COLO829 (cell line): ENCODE measurements at regions not wholly inside any gene's neighbourhood (a gene's known extent, or its start where the extent isn't known, plus 50 kb on each side); places are given as distances from the start of the nearest gene placed in this dataset.

ENCODE experiments used
- DNase-seq: peaks from one replicate; pipeline ENCODE4 v3.0.0; 2012; ENCODE audit warnings: low spot score

GRCh38 chr1:83813576-83813975 lies 185.4 kb downstream of the TTLL7 start:
- DNase-seq, result no peak

- no peak for DNase-seq
Observed at GRCh38 chr1:83810144-83810543, 188.8 kb downstream of the TTLL7 start.

GRCh38 chr1:83808536-83808935 lies 190.4 kb downstream of the TTLL7 start:
- DNase-seq, result no peak

- DNase-seq, result no peak
Observed at GRCh38 chr1:83807821-83808220, 191.1 kb downstream of the TTLL7 start.

GRCh38 chr1:83807231-83807630 lies 191.7 kb downstream of the TTLL7 start:
- no peak for DNase-seq

GRCh38 chr1:83805921-83806320 lies 193.0 kb downstream of the TTLL7 start:
- no peak for DNase-seq

GRCh38 chr1:83802460-83803152 lies 196.3 kb downstream of the TTLL7 start:
- DNase-seq, result no peak

- no peak for DNase-seq
Observed at GRCh38 chr1:83802023-83802422, 196.9 kb downstream of the TTLL7 start.

- no peak for DNase-seq
Observed at GRCh38 chr1:83800066-83800465, 198.9 kb downstream of the TTLL7 start.

- DNase-seq, result no peak
Observed at GRCh38 chr1:83799594-83799993, 199.3 kb downstream of the TTLL7 start.

GRCh38 chr1:83798965-83799364 lies 200.0 kb downstream of the TTLL7 start:
- no peak for DNase-seq

- no peak for DNase-seq
Observed at GRCh38 chr1:83796409-83796808, 202.5 kb downstream of the TTLL7 start.

- no peak for DNase-seq
Observed at GRCh38 chr1:83794384-83794783, 204.5 kb downstream of the TTLL7 start.

- DNase-seq, result no peak
Observed at GRCh38 chr1:83791821-83792437, 207.0 kb downstream of the TTLL7 start.

GRCh38 chr1:83790446-83790845 lies 208.5 kb downstream of the TTLL7 start:
- DNase-seq, result no peak

- no peak for DNase-seq
Observed at GRCh38 chr1:83787246-83787998, 211.5 kb downstream of the TTLL7 start.

GRCh38 chr1:83781667-83782066 lies 217.3 kb downstream of the TTLL7 start:
- DNase-seq, result no peak

GRCh38 chr1:83779565-83779964 lies 219.4 kb downstream of the TTLL7 start:
- no peak for DNase-seq

GRCh38 chr1:83777758-83778101 lies 221.2 kb downstream of the TTLL7 start:
- DNase-seq, result no peak

GRCh38 chr1:83776913-83777757 lies 221.8 kb downstream of the TTLL7 start:
- no peak for DNase-seq

GRCh38 chr1:83775977-83776603 lies 222.8 kb downstream of the TTLL7 start:
- no peak for DNase-seq

- DNase-seq, result no peak
Observed at GRCh38 chr1:83773059-83773458, 225.9 kb downstream of the TTLL7 start.
